H9 (cell line): ENCODE measurements at regions not wholly inside any gene's neighbourhood (a gene's known extent, or its start where the extent isn't known, plus 50 kb on each side); places are given as distances from the start of the nearest gene placed in this dataset.
A peak's percentile ranks its signal among the peaks of the same experiment; 100 is the strongest.

ENCODE experiments used
- DNase-seq: peaks from one replicate; pipeline ENCODE4 v3.0.0-alpha.2; 2017
- H2AFZ ChIP-seq: one replicate; pipeline ENCODE4 v1.6.1; 2013; ENCODE audit warnings: mild to moderate bottlenecking, low read length, control low read depth, moderate library complexity
- H2AK5ac ChIP-seq: 2 replicates; pipeline ENCODE4 v1.6.1; 2013; ENCODE audit warnings: low read length, control low read depth, mixed read lengths; ENCODE audit not compliant: insufficient read length
- H2BK120ac ChIP-seq: one replicate; pipeline ENCODE4 v1.6.1; 2013; ENCODE audit warnings: low read depth, mild to moderate bottlenecking, low read length, control low read depth, inconsistent platforms; ENCODE audit not compliant: poor library complexity, severe bottlenecking
- H2BK12ac ChIP-seq: 2 replicates; pipeline ENCODE4 v1.6.1; 2013; ENCODE audit warnings: low read length, control low read depth, mixed read lengths, low read depth; ENCODE audit not compliant: insufficient read length
- H2BK15ac ChIP-seq: 2 replicates; pipeline ENCODE4 v1.6.1; 2013; ENCODE audit warnings: low read depth, low read length, control low read depth
- H2BK20ac ChIP-seq: one replicate; pipeline ENCODE4 v1.6.1; 2013; ENCODE audit warnings: low read depth, mild to moderate bottlenecking, low read length, control low read depth, inconsistent platforms; ENCODE audit not compliant: poor library complexity, severe bottlenecking
- H2BK5ac ChIP-seq: 2 replicates; pipeline ENCODE4 v1.6.1; 2013; ENCODE audit warnings: low read length, control low read depth, mixed read lengths; ENCODE audit not compliant: insufficient read length
- H3K14ac ChIP-seq: 2 replicates; pipeline ENCODE4 v1.6.1; 2013; ENCODE audit warnings: low read length, control low read depth; ENCODE audit not compliant: insufficient read depth
- H3K18ac ChIP-seq: 2 replicates; pipeline ENCODE4 v1.6.1; 2013; ENCODE audit warnings: low read depth, mild to moderate bottlenecking, mixed read lengths, low read length, control low read depth; ENCODE audit not compliant: insufficient read length
- H3K23ac ChIP-seq: 2 replicates; pipeline ENCODE4 v1.6.1; 2013; ENCODE audit warnings: low read length, control low read depth, mixed read lengths, low read depth; ENCODE audit not compliant: insufficient read length
- H3K23me2 ChIP-seq: 2 replicates; pipeline ENCODE4 v1.6.1; 2013; ENCODE audit warnings: low read depth, mild to moderate bottlenecking, mixed read lengths, low read length, control low read depth; ENCODE audit not compliant: insufficient read length, poor library complexity, severe bottlenecking
- H3K27ac ChIP-seq: 2 replicates; pipeline ENCODE4 v1.5.1; 2013; ENCODE audit warnings: low read length, control low read depth, mixed read lengths, low read depth; ENCODE audit not compliant: insufficient read length
- H3K27me3 ChIP-seq: 2 replicates; pipeline ENCODE4 v1.6.1; 2013; ENCODE audit warnings: low read length, control low read depth, inconsistent platforms; ENCODE audit not compliant: insufficient read depth
- H3K4ac ChIP-seq: 2 replicates; pipeline ENCODE4 v1.6.1; 2013; ENCODE audit warnings: low read depth, mild to moderate bottlenecking, control low read depth, inconsistent platforms, low read length, moderate library complexity
- H3K4me1 ChIP-seq: 2 replicates; pipeline ENCODE4 v1.6.1; 2013; ENCODE audit warnings: low read length, control low read depth, inconsistent platforms; ENCODE audit not compliant: insufficient read depth
- H3K4me2 ChIP-seq: 2 replicates; pipeline ENCODE4 v1.6.1; 2013; ENCODE audit warnings: low read length, control low read depth, mixed read lengths; ENCODE audit not compliant: insufficient read length, insufficient read depth
- H3K56ac ChIP-seq: 2 replicates; pipeline ENCODE4 v1.6.1; 2013; ENCODE audit warnings: low read depth, mild to moderate bottlenecking, mixed read lengths, low read length, control low read depth; ENCODE audit not compliant: insufficient read length
- H3K79me1 ChIP-seq: 2 replicates; pipeline ENCODE4 v1.6.1; 2013; ENCODE audit warnings: low read depth, mild to moderate bottlenecking, moderate library complexity, low read length, control low read depth, inconsistent platforms; ENCODE audit not compliant: insufficient read depth, poor library complexity, severe bottlenecking
- H3K79me2 ChIP-seq: 2 replicates; pipeline ENCODE4 v1.6.1; 2013; ENCODE audit warnings: low read length, control low read depth, inconsistent platforms; ENCODE audit not compliant: insufficient read depth
- H3K9ac ChIP-seq: 2 replicates; pipeline ENCODE4 v1.6.1; 2013; ENCODE audit warnings: low read length, control low read depth, mixed read lengths; ENCODE audit not compliant: insufficient read length; ENCODE audit errors: extremely low read depth
- H3K9me3 ChIP-seq: one replicate; pipeline ENCODE4 v1.6.1; 2013; ENCODE audit warnings: low read depth, low read length, inconsistent platforms; ENCODE audit not compliant: control insufficient read depth
- H3T11ph ChIP-seq: one replicate; pipeline ENCODE4 v1.6.1; 2013; ENCODE audit warnings: mild to moderate bottlenecking, low read length, control low read depth, inconsistent platforms
- H4K20me1 ChIP-seq: one replicate; pipeline ENCODE4 v1.6.1; 2013; ENCODE audit not compliant: control insufficient read depth, insufficient read length, insufficient read depth
- H4K5ac ChIP-seq: 2 replicates; pipeline ENCODE4 v1.6.1; 2013; ENCODE audit warnings: low read depth, mild to moderate bottlenecking, mixed read lengths, low read length, control low read depth; ENCODE audit not compliant: insufficient read length
- H4K8ac ChIP-seq: replicated peaks from 2 replicates; pipeline ENCODE4 v1.6.1; 2013; ENCODE audit warnings: low read length, control low read depth, mixed read lengths, low read depth; ENCODE audit not compliant: insufficient read length
- H4K91ac ChIP-seq: 2 replicates; pipeline ENCODE4 v1.6.1; 2013; ENCODE audit warnings: low read depth, mild to moderate bottlenecking, moderate library complexity, mixed read lengths, low read length, control low read depth; ENCODE audit not compliant: insufficient read length
- H3K27ac Mint-ChIP-seq, 3 experiments: 2 replicates in 2 of 3; 3 replicates in 1 of 3; pipeline ENCODE4 v1.8.0; 2020 to 2021; ENCODE audit warnings: mixed read lengths in 3 of 3, mild to moderate bottlenecking in 1 of 3, moderate library complexity in 1 of 3
- H3K27me3 Mint-ChIP-seq: 2 replicates; pipeline ENCODE4 v1.8.0; 2021; ENCODE audit warnings: low read depth, mild to moderate bottlenecking, moderate library complexity, mixed read lengths
- H3K36me3 Mint-ChIP-seq, 3 experiments: 2 replicates in 2 of 3; 3 replicates in 1 of 3; pipeline ENCODE4 v1.8.0; 2020 to 2021; ENCODE audit warnings: low read depth in 3 of 3, mixed read lengths in 3 of 3; ENCODE audit not compliant: insufficient read depth in 1 of 3
- H3K4me1 Mint-ChIP-seq, 2 experiments: 2 replicates each; pipeline ENCODE4 v1.8.0; 2020; ENCODE audit warnings: mixed read lengths in 2 of 2
- H3K4me3 Mint-ChIP-seq, 2 experiments: 2 replicates in 1 of 2; 3 replicates in 1 of 2; pipeline ENCODE4 v1.8.0; 2020 to 2021; ENCODE audit warnings: mild to moderate bottlenecking in 2 of 2, mixed read lengths in 2 of 2, moderate library complexity in 1 of 2
- H3K9me3 Mint-ChIP-seq, 2 experiments: 2 replicates in 1 of 2; 3 replicates in 1 of 2; pipeline ENCODE4 v1.8.0; 2020; ENCODE audit warnings: mild to moderate bottlenecking in 2 of 2, mixed read lengths in 2 of 2, moderate library complexity in 1 of 2
- WGBS: extraction: QIAGEN DNeasy Blood & Tissue Kit; methylation state at CpG from one replicate; pipeline ENCODE4 v1.1.7; 2013; ENCODE audit warnings: missing lambda C conversion rate, low lambda C conversion rate, mixed read lengths; ENCODE audit not compliant: insufficient read length; ENCODE audit errors: extremely low coverage; 5-methylcytosine and 5-hydroxymethylcytosine counted together
- TF ChIP-seq, protein P1 (sequence below): fragments of 200-600 bp; sonication (generic); conservative IDR thresholded peaks from 3 replicates; pipeline ENCODE4 v1.8.0; 2021; ENCODE audit warnings: antibody characterized with exemption, mild to moderate bottlenecking

DNA sequence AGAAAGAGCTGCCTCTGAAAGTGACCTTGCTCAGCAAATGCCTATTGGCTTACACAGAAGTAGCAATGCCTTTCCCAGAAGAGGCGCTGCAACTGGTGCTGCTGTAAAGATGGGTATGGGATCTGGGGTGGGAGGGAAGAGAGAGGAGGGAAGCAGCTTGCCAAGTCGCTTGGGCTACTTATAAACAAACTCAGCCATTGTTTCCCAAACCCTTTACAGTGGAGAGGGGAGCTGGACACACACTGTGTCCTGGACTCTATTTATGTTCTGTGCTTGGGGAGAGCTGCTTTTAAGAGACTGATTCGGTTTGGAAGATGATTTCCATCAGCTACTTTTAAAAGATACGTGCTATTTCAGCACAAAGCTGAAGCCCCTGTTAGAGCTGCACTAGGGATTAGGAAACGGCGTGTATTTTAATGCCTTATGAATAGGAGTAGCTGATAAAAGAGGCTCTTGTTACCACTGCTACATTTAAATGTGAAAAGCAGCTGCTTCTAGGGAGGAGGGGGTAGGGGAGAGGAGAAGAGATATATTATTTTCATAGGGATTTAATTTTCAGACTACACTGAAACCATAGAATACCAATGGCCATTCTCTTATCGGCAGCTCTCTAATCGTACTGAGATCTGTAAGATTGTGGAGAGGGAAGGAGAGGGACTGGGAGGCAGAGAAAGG, 440.6 kb downstream of the MCTP2 start:
- Histone ChIP-seq H3K79me1 (no peaks in the 10 kb centered on the region), H3K18ac (no peak overlapping the region), H2BK20ac (no peak overlapping the region), H3K4me1 (no peaks in the 10 kb centered on the region), H3K23me2 (no peaks in the 10 kb centered on the region), H3K56ac (no peak overlapping the region), H3K4ac (no peak overlapping the region), H4K20me1 (no peaks in the 10 kb centered on the region), H2BK12ac (no peak overlapping the region), H2BK15ac (no peak overlapping the region), H2BK5ac (no peak overlapping the region), H4K91ac (no peak overlapping the region), H3K9ac (no peak overlapping the region), H3K23ac (no peak overlapping the region), H3K14ac (no peak overlapping the region), H3K79me2 (no peaks in the 10 kb centered on the region), H4K8ac (no peak overlapping the region), H4K5ac (no peak overlapping the region), H3K27me3 (no peaks in the 10 kb centered on the region), H3K9me3 (no peaks in the 10 kb centered on the region), H3K27ac (no peak overlapping the region), H3T11ph (no peak overlapping the region), H2BK120ac (no peak overlapping the region), H2AK5ac (no peak overlapping the region), H3K4me2 (no peak overlapping the region), H2AFZ (no peak overlapping the region)
- Mint-ChIP-seq H3K27me3 (peaks cover 1% of the 10 kb centered on the region), H3K9me3 (no peaks in the 10 kb centered on the region), H3K4me1 (peaks cover 17 to 22% of the 10 kb centered on the region in 2 experiments), H3K36me3 (no peaks in the 10 kb centered on the region), H3K4me3 (peak overlapping the region; percentile 44 to 63; a peak in 4 of 5 replicates), H3K27ac (peak overlapping the region in 2 of 3 experiments; percentile 72 to 79; a peak in 3 of 7 replicates)
- no CpG with 5 or more reads among the region's 8 CpGs for WGBS
- TF ChIP-seq, protein P1, sequence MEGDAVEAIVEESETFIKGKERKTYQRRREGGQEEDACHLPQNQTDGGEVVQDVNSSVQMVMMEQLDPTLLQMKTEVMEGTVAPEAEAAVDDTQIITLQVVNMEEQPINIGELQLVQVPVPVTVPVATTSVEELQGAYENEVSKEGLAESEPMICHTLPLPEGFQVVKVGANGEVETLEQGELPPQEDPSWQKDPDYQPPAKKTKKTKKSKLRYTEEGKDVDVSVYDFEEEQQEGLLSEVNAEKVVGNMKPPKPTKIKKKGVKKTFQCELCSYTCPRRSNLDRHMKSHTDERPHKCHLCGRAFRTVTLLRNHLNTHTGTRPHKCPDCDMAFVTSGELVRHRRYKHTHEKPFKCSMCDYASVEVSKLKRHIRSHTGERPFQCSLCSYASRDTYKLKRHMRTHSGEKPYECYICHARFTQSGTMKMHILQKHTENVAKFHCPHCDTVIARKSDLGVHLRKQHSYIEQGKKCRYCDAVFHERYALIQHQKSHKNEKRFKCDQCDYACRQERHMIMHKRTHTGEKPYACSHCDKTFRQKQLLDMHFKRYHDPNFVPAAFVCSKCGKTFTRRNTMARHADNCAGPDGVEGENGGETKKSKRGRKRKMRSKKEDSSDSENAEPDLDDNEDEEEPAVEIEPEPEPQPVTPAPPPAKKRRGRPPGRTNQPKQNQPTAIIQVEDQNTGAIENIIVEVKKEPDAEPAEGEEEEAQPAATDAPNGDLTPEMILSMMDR, result peak; percentile 35; the same call in 2 of the 3 replicates
- peak; percentile 75 for DNase-seq
